ENCODE measurements at regions not wholly inside any gene's neighbourhood (a gene's known extent, or its start where the extent isn't known, plus 50 kb on each side); places are given as distances from the start of the nearest gene placed in this dataset.

GRCh38 chr7:80370587-80370986, 141.3 kb downstream of the GNAT3 start:
- no peak overlapping the region for H3K9ac ChIP-seq (ENCODE audit: low read depth in 1 of 2, low read length in 2 of 2)
- no peak for DNase-seq (ENCODE audit: low spot score)
- H3K4me1 ChIP-seq (ENCODE audit: control insufficient read depth in 4 of 4, insufficient read depth in 4 of 4, low read length in 3 of 4): peaks cover 0 to 8% (median 5%) of the 10 kb centered on the region in 4 donors
- no peaks in the 10 kb centered on the region for H3K27me3 ChIP-seq (ENCODE audit: control insufficient read depth in 4 of 4, insufficient read depth in 4 of 4, low read length in 3 of 4)
- 88% methylated on average over 1 of the region's 1 CpG for WGBS
- H3K27ac ChIP-seq (ENCODE audit: low read depth in 1 of 2, low read length in 2 of 2): no peak overlapping the region
- no peak overlapping the region for H3K4me3 ChIP-seq (ENCODE audit: low read depth in 1 of 3, low read length in 3 of 3)
- TF ChIP-seq FOXA1 (IDR thresholded peaks at IDR 0.05) (no peak), SP1 (IDR thresholded peaks at IDR 0.05) (no peak), HNF4G (IDR thresholded peaks at IDR 0.05) (no peak), HNF4A (conservative IDR thresholded peaks at IDR 0.05) (no peak), RAD21 (IDR thresholded peaks at IDR 0.05) (no peak), YY1 (IDR thresholded peaks at IDR 0.05) (no peak), TAF1 (conservative IDR thresholded peaks at IDR 0.05) (no peak), ZBTB33 (IDR thresholded peaks at IDR 0.05) (no peak), EGR1 (IDR thresholded peaks at IDR 0.05; ENCODE audit: low read depth in 2 of 2) (no peak), REST (IDR thresholded peaks at IDR 0.05) (no peak), ATF3 (IDR thresholded peaks at IDR 0.05) (no peak), FOXA2 (IDR thresholded peaks at IDR 0.05) (no peak)
- H3K9me3 ChIP-seq (ENCODE audit: control insufficient read depth in 4 of 4, low read length in 3 of 4): peaks cover 0 to 3% (median 0%) of the 10 kb centered on the region in 4 donors
- no peaks in the 10 kb centered on the region for H3K36me3 ChIP-seq (ENCODE audit: control insufficient read depth in 4 of 4, insufficient read depth in 3 of 4, low read depth in 1 of 4, low read length in 3 of 4)

- Histone ChIP-seq H3K4me1 (ENCODE audit: control insufficient read depth in 4 of 4, insufficient read depth in 4 of 4, low read length in 3 of 4) (peaks cover 0 to 4% (median 2%) of the 10 kb centered on the region in 4 donors), H3K9me3 (ENCODE audit: control insufficient read depth in 4 of 4, low read length in 3 of 4) (peaks cover 0 to 3% (median 0%) of the 10 kb centered on the region in 4 donors), H3K4me3 (ENCODE audit: low read depth in 1 of 3, low read length in 3 of 3) (no peak overlapping the region), H3K27me3 (ENCODE audit: control insufficient read depth in 4 of 4, insufficient read depth in 4 of 4, low read length in 3 of 4) (no peaks in the 10 kb centered on the region), H3K9ac (ENCODE audit: low read depth in 1 of 2, low read length in 2 of 2) (no peak overlapping the region), H3K27ac (ENCODE audit: low read depth in 1 of 2, low read length in 2 of 2) (no peak overlapping the region), H3K36me3 (ENCODE audit: control insufficient read depth in 4 of 4, insufficient read depth in 3 of 4, low read depth in 1 of 4, low read length in 3 of 4) (no peaks in the 10 kb centered on the region)
- no peak for DNase-seq (ENCODE audit: low spot score)
- TF ChIP-seq ZBTB33 (IDR thresholded peaks at IDR 0.05) (no peak), TAF1 (conservative IDR thresholded peaks at IDR 0.05) (no peak), REST (IDR thresholded peaks at IDR 0.05) (no peak), FOXA1 (IDR thresholded peaks at IDR 0.05) (no peak), RXRA (IDR thresholded peaks at IDR 0.05) (no peak), SP1 (IDR thresholded peaks at IDR 0.05) (no peak), YY1 (IDR thresholded peaks at IDR 0.05) (no peak), NR2F2 (IDR thresholded peaks at IDR 0.05) (no peak), HNF4A (conservative IDR thresholded peaks at IDR 0.05) (no peak), JUND (IDR thresholded peaks at IDR 0.05) (no peak), FOXA2 (IDR thresholded peaks at IDR 0.05) (no peak), GABPA (IDR thresholded peaks at IDR 0.05 in 1 of 2, conservative IDR thresholded peaks at IDR 0.05 in 1 of 2) (no peak), CTCF (IDR thresholded peaks at IDR 0.05; ENCODE audit: low read depth, low read length, missing input control) (no peak), MAX (IDR thresholded peaks at IDR 0.05) (no peak), RAD21 (IDR thresholded peaks at IDR 0.05) (no peak)
- 82% methylated on average over 7 of the region's 7 CpGs for WGBS
Observed at GRCh38 chr7:80369321-80369720, 142.5 kb downstream of the GNAT3 start.

All from liver (tissue), 8 donors.